GM10266 (cell line): ENCODE measurements at regions not wholly inside any gene's neighbourhood (a gene's known extent, or its start where the extent isn't known, plus 50 kb on each side); places are given as distances from the start of the nearest gene placed in this dataset.

Experiments used
- DNase-seq: peaks from one replicate; pipeline ENCODE4 v3.0.0; 2012; ENCODE audit errors: extremely low spot score
- CTCF ChIP-seq: IDR thresholded peaks from 2 replicates; pipeline ENCODE4 v1.5.1; 2012; ENCODE audit warnings: mild to moderate bottlenecking, low read depth; ENCODE audit not compliant: control insufficient read depth, insufficient read depth; ENCODE audit errors: missing control alignments

DNA sequence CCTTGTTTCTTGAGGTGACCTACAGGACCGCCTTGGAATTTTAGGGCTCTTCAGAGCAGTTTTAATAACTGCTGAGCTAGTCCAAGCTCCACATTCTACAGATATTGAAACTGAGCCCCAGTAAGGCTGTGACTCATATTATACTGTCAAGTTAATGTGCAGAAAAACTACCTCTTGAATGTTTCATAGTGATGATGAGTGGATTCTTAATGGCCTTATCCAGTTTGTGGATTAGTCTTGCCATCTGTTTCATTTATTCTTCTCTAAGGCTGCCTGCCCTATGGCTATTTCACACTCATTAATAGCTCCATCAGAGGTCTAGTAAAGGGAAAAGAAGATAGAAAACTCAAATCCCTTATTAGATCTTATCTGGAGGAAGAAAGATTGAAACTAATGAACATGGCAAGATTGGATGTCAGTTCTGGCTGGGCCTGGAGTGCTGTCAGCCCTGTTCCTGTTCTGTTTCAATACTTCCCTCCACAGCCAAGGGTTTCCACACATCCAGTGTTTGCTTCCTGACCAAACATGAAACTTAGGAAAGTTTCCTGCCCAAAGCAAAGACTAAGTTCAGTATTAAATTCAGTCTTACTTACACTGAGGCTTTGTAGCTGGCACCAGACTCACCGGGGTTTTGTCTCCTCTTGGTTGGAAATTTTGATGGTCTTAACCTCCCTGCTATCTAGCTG, 215.6 kb upstream of the DMAC1 start:
- no peak for TF ChIP-seq CTCF
- no peak for DNase-seq

DNA sequence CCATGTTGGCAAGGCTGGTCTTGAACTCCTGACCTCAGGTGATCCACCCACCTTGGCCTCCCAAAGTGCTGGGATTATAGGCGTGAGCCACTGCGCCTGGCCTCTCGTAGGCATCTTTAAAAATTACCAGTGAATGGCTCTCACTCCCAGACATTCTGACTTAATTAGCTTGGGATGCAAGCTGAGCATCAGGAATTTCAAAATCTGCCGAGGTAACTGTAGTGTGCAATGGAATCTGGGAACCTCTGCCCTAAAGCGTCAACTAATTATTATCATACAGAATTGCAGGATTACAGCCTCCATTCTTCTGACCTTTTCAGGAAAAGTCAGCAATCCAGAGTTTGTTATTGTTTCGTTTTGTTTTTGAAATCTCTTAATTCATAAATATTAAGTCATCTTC, 213.4 kb upstream of the DMAC1 start:
- no peak for DNase-seq
- no peak for TF ChIP-seq CTCF

GRCh38 chr9:8011974-8012373, 212.4 kb upstream of the DMAC1 start:
- no peak for TF ChIP-seq CTCF
- DNase-seq, result no peak

- no peak for TF ChIP-seq CTCF
- no peak for DNase-seq
Observed at GRCh38 chr9:7996558-7996957, 197.0 kb upstream of the DMAC1 start.

GRCh38 chr9:7988644-7989280, 189.2 kb upstream of the DMAC1 start:
- no peak for TF ChIP-seq CTCF
- DNase-seq, result no peak

- DNase-seq, result no peak
- no peak for TF ChIP-seq CTCF
Observed at GRCh38 chr9:7984692-7985091, 185.1 kb upstream of the DMAC1 start.

DNA sequence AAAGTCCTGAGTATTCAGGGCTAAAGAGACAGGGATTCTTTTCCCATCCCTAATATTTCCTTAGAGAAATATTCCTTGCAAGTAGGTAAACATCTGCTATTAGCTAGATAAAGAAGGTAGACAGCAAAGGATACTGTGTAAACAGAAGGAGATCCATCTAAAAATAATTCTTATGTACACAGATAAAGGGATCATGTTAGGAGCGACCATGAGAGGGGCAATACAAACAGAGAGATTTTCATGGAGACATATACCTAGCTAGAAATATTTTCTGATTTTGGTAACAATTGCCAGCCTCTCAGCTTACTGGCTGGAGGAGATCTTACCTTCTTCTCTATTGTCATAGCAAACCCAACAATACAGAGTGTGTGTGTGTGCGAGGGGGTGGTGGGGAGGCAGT, 184.6 kb upstream of the DMAC1 start:
- no peak for DNase-seq
- no peak for TF ChIP-seq CTCF
